Stimulated activated CD4-positive, alpha-beta T cell treated with anti-CD3 and anti-CD28 coated beads, TNF-alpha, amount 100 ng/mL, for 1 hour (primary cell): ENCODE measurements at regions not wholly inside any gene's neighbourhood (a gene's known extent, or its start where the extent isn't known, plus 50 kb on each side); places are given as distances from the start of the nearest gene placed in this dataset.

Experiments used
- DNase-seq, 3 donors: peaks; one replicate each; pipeline ENCODE4 v3.0.0-alpha.2; 2020; ENCODE audit warnings: low read depth in 3 of 3, low spot score in 1 of 3

- no peak for DNase-seq
Observed at GRCh38 chr2:40786636-40787035, 334.7 kb upstream of the SLC8A1 start.

- DNase-seq = no peak
Observed at GRCh38 chr2:40797120-40797519, 345.2 kb upstream of the SLC8A1 start.

GRCh38 chr2:40803900-40804299 is 352.0 kb upstream of the SLC8A1 start:
- no peak for DNase-seq

- DNase-seq = no peak
Observed at GRCh38 chr2:40809156-40809555, 357.3 kb upstream of the SLC8A1 start.

GRCh38 chr2:40814616-40815015 is 362.7 kb upstream of the SLC8A1 start:
- DNase-seq = no peak

- DNase-seq = no peak
Observed at GRCh38 chr2:40820319-40820718, 368.4 kb upstream of the SLC8A1 start.

GRCh38 chr2:40823478-40823877 is 371.6 kb upstream of the SLC8A1 start:
- no peak for DNase-seq

GRCh38 chr2:40824278-40824677 is 372.4 kb upstream of the SLC8A1 start:
- DNase-seq = no peak

- DNase-seq = no peak
Observed at GRCh38 chr2:40827392-40827791, 375.5 kb upstream of the SLC8A1 start.

- no peak for DNase-seq
Observed at GRCh38 chr2:40831321-40831873, 379.5 kb upstream of the SLC8A1 start.

GRCh38 chr2:40841856-40842255 is 390.0 kb upstream of the SLC8A1 start:
- no peak for DNase-seq

GRCh38 chr2:40844353-40845277 is 392.7 kb upstream of the SLC8A1 start:
- DNase-seq = no peak

- DNase-seq = no peak
Observed at GRCh38 chr2:40851661-40852060, 399.8 kb upstream of the SLC8A1 start.

GRCh38 chr2:40859617-40860016 is 407.7 kb upstream of the SLC8A1 start:
- no peak for DNase-seq

GRCh38 chr2:40867829-40868228 is 415.9 kb upstream of the SLC8A1 start:
- DNase-seq = no peak

GRCh38 chr2:40872580-40872979 is 420.7 kb upstream of the SLC8A1 start:
- no peak for DNase-seq

- no peak for DNase-seq
Observed at GRCh38 chr2:40874380-40874779, 422.5 kb upstream of the SLC8A1 start.

- DNase-seq = no peak
Observed at GRCh38 chr2:40877734-40878288, 425.9 kb upstream of the SLC8A1 start.

- no peak for DNase-seq
Observed at GRCh38 chr2:40879305-40879704, 427.4 kb upstream of the SLC8A1 start.

- no peak for DNase-seq
Observed at GRCh38 chr2:40886100-40886499, 434.2 kb upstream of the SLC8A1 start.

GRCh38 chr2:40886655-40887054 is 434.8 kb upstream of the SLC8A1 start:
- DNase-seq = no peak

- DNase-seq = no peak
Observed at GRCh38 chr2:40896358-40896757, 444.5 kb upstream of the SLC8A1 start.
